IMR-90 (cell line): ENCODE measurements at regions not wholly inside any gene's neighbourhood (a gene's known extent, or its start where the extent isn't known, plus 50 kb on each side); places are given as distances from the start of the nearest gene placed in this dataset.

Experiments used
- ATAC-seq: fragments of 200-7000 bp; cut with Tn5 transposase; 2 replicates; pipeline ENCODE4 v1.9.1; 2020; ENCODE audit warnings: low read depth, mild to moderate bottlenecking, moderate library complexity
- BruUV-seq: library from RNA; stranded (reverse); fragments of 400-500 nt; replicated peaks from 2 replicates; lab custom pipeline; 2021; lab: Mats Ljungman, UMichigan
- CTCF ChIA-PET: fragments of 300-600 bp; formaldehyde crosslinking; extraction: SDS; loops from one replicate; lab custom pipeline; 2021; ENCODE audit warnings: antibody characterized with exemption; lab: Yijun Ruan, JAX
- POLR2A ChIA-PET: fragments of 300-600 bp; sonication (Branson Sonifier 250); formaldehyde crosslinking; loops from one replicate; lab custom pipeline; 2022; ENCODE audit warnings: antibody characterized with exemption; ENCODE audit not compliant: unreplicated experiment; lab: Charles Lee
- DNase-seq: peaks from one replicate; pipeline ENCODE4 v3.0.0; 2013
- H2AFZ ChIP-seq: replicated peaks from 2 replicates; pipeline ENCODE3; 2013; ENCODE audit warnings: low read length, mild to moderate bottlenecking; ENCODE audit not compliant: poor library complexity
- H2AK5ac ChIP-seq: 2 replicates; pipeline ENCODE4 v1.6.1; 2013; ENCODE audit warnings: low read depth, low read length, inconsistent platforms
- H2AK9ac ChIP-seq: replicated peaks from 2 replicates; pipeline ENCODE3; 2013; ENCODE audit warnings: mild to moderate bottlenecking, low read depth, low read length, moderate library complexity; ENCODE audit not compliant: poor library complexity
- H2BK120ac ChIP-seq: 2 replicates; pipeline ENCODE4 v1.6.1; 2013; ENCODE audit warnings: low read depth, low read length, inconsistent platforms
- H2BK15ac ChIP-seq: 3 replicates; pipeline ENCODE4 v1.6.1; 2013; ENCODE audit warnings: low read depth, low read length, inconsistent platforms
- H2BK20ac ChIP-seq: 2 replicates; pipeline ENCODE4 v1.6.1; 2013; ENCODE audit warnings: low read depth, mild to moderate bottlenecking, inconsistent platforms, low read length, moderate library complexity
- H2BK5ac ChIP-seq: 2 replicates; pipeline ENCODE4 v1.6.1; 2013; ENCODE audit warnings: mild to moderate bottlenecking, low read depth, low read length, inconsistent platforms; ENCODE audit not compliant: poor library complexity, severe bottlenecking
- H3K14ac ChIP-seq: replicated peaks from 2 replicates; pipeline ENCODE4 v1.6.1; 2013; ENCODE audit warnings: low read depth, low read length, inconsistent platforms
- H3K18ac ChIP-seq: 2 replicates; pipeline ENCODE4 v1.6.1; 2013; ENCODE audit warnings: low read depth, low read length, control low read depth
- H3K23ac ChIP-seq: 2 replicates; pipeline ENCODE4 v1.6.1; 2013; ENCODE audit warnings: low read depth, low read length, inconsistent platforms
- H3K27ac ChIP-seq: 2 replicates; pipeline ENCODE4 v1.5.1; 2013; ENCODE audit warnings: mild to moderate bottlenecking, control low read depth, low read length; ENCODE audit not compliant: insufficient read depth
- H3K27me3 ChIP-seq: 2 replicates; pipeline ENCODE4 v1.6.1; 2013; ENCODE audit warnings: low read length; ENCODE audit not compliant: control insufficient read depth, insufficient read depth
- H3K36me3 ChIP-seq: 2 replicates; pipeline ENCODE4 v1.6.1; 2013; ENCODE audit warnings: low read length, mixed read lengths; ENCODE audit not compliant: control insufficient read depth, insufficient read depth
- H3K4ac ChIP-seq: 2 replicates; pipeline ENCODE4 v1.6.1; 2013; ENCODE audit warnings: low read depth, low read length, inconsistent platforms
- H3K4me1 ChIP-seq: 2 replicates; pipeline ENCODE4 v1.6.1; 2013; ENCODE audit warnings: low read length, mixed read lengths; ENCODE audit not compliant: control insufficient read depth, insufficient read depth
- H3K4me2 ChIP-seq: 2 replicates; pipeline ENCODE4 v1.6.1; 2013; ENCODE audit warnings: low read depth, mild to moderate bottlenecking, control low read depth, low read length, moderate library complexity
- H3K4me3 ChIP-seq: 2 replicates; pipeline ENCODE4 v1.5.1; 2013; ENCODE audit warnings: low read depth, mild to moderate bottlenecking, control low read depth, low read length, moderate library complexity; ENCODE audit not compliant: insufficient read depth
- H3K56ac ChIP-seq: 2 replicates; pipeline ENCODE4 v1.6.1; 2013; ENCODE audit warnings: low read length, inconsistent platforms; ENCODE audit not compliant: insufficient read depth; ENCODE audit errors: extremely low read depth
- H3K79me1 ChIP-seq, 2 experiments: 2 replicates each; pipeline ENCODE4 v1.6.1; 2013; ENCODE audit warnings: low read length in 2 of 2, inconsistent platforms in 1 of 2, low read depth in 1 of 2
- H3K9ac ChIP-seq: 2 replicates; pipeline ENCODE4 v1.6.1; 2013; ENCODE audit warnings: low read depth, low read length, control low read depth
- H3K9me1 ChIP-seq: 2 replicates; pipeline ENCODE4 v1.6.1; 2013; ENCODE audit warnings: low read length, inconsistent platforms; ENCODE audit not compliant: insufficient read depth
- H3K9me3 ChIP-seq: 2 replicates; pipeline ENCODE4 v1.6.1; 2013; ENCODE audit warnings: low read length; ENCODE audit not compliant: control insufficient read depth, insufficient read depth
- H4K20me1 ChIP-seq: 2 replicates; pipeline ENCODE4 v1.6.1; 2013; ENCODE audit warnings: low read length, inconsistent platforms; ENCODE audit not compliant: insufficient read depth
- H4K5ac ChIP-seq: 2 replicates; pipeline ENCODE4 v1.6.1; 2013; ENCODE audit warnings: mild to moderate bottlenecking, low read depth, low read length, control low read depth
- H4K8ac ChIP-seq, 2 experiments: 2 replicates each; pipeline ENCODE4 v1.6.1; 2013; ENCODE audit warnings: low read depth in 2 of 2, low read length in 2 of 2, control low read depth in 1 of 2, inconsistent platforms in 1 of 2
- H4K91ac ChIP-seq: 2 replicates; pipeline ENCODE4 v1.6.1; 2013; ENCODE audit warnings: low read depth, low read length, inconsistent platforms; ENCODE audit not compliant: insufficient read depth
- CEBPB ChIP-seq: IDR thresholded peaks from 2 replicates; pipeline ENCODE4 v1.6.1; 2012; ENCODE audit warnings: low read depth, low read length, improper control_type of control experiment
- CHD1 ChIP-seq: IDR thresholded peaks from 2 replicates; pipeline ENCODE4 v1.6.1; 2012; ENCODE audit warnings: low read depth, low read length, improper control_type of control experiment
- ELK1 ChIP-seq: fragments of 150-350 bp; IDR thresholded peaks from 2 replicates; pipeline ENCODE4 v1.6.1; 2016; ENCODE audit warnings: low read depth, mild to moderate bottlenecking, low read length, moderate library complexity, borderline replicate concordance
- FOS ChIP-seq: fragments of 150-350 bp; IDR thresholded peaks from 2 replicates; pipeline ENCODE4 v1.6.1; 2016; ENCODE audit warnings: low read depth, low read length
- MAFK ChIP-seq: IDR thresholded peaks from 2 replicates; pipeline ENCODE4 v1.6.1; 2012; ENCODE audit warnings: low read depth, low read length, improper control_type of control experiment
- NFE2L2 ChIP-seq: fragments of 150-350 bp; IDR thresholded peaks from 2 replicates; pipeline ENCODE4 v1.6.1; 2016; ENCODE audit warnings: low read depth, mild to moderate bottlenecking, low read length
- RAD21 ChIP-seq: IDR thresholded peaks from 2 replicates; pipeline ENCODE4 v1.6.1; 2012; ENCODE audit warnings: low read length, improper control_type of control experiment
- RCOR1 ChIP-seq: IDR thresholded peaks from 2 replicates; pipeline ENCODE4 v1.6.1; 2012; ENCODE audit warnings: mild to moderate bottlenecking, low read length, improper control_type of control experiment; ENCODE audit not compliant: insufficient replicate concordance
- RFX5 ChIP-seq: IDR thresholded peaks from 2 replicates; pipeline ENCODE4 v1.8.0; 2012; ENCODE audit warnings: low read depth, mild to moderate bottlenecking, low read length, moderate library complexity
- SMC3 ChIP-seq: fragments of 150-350 bp; IDR thresholded peaks from 2 replicates; pipeline ENCODE4 v1.6.1; 2016; ENCODE audit warnings: low read depth, mild to moderate bottlenecking, antibody characterized with exemption, low read length, moderate library complexity
- WGBS, 2 experiments: methylation state at CpG; one replicate each; pipeline versions ENCODE4 v1.1.5 to v1.1.7; 2013; ENCODE audit warnings: missing lambda C conversion rate in 2 of 2; ENCODE audit not compliant: insufficient read length in 1 of 2; ENCODE audit errors: extremely low coverage in 2 of 2; 5-methylcytosine and 5-hydroxymethylcytosine counted together
- dilution Hi-C: fragments of 300-500 bp; cut with HindIII; formaldehyde crosslinking; loops from one replicate; pipeline ENCODE4 v1.14.3; 2018; ENCODE audit warnings: low sequenced_read_pairs; ENCODE audit not compliant: unreplicated experiment
- in situ Hi-C: fragments of 300-500 bp; cut with MboI; formaldehyde crosslinking; loops from 3 replicates; pipeline ENCODE4 v1.14.3; 2019; ENCODE audit warnings: low sequenced_read_pairs, inconsistent platforms, mixed read lengths
- intact Hi-C: fragments of 100-400 bp; cut with micrococcal nuclease; formaldehyde crosslinking; loops from 2 replicates; pipeline ENCODE4 v1.10.0; 2022
- TF ChIP-seq, protein P1 (sequence below): fragments of 150-350 bp; IDR thresholded peaks from 2 replicates; pipeline ENCODE4 v1.6.1; 2017; ENCODE audit warnings: mild to moderate bottlenecking, antibody characterized with exemption, low read length, low read depth

- no peak overlapping the region for H3K14ac ChIP-seq
- no peak overlapping the region for H3K27ac ChIP-seq
- no peak for ATAC-seq
- H3K9me3 ChIP-seq: no peaks in the 10 kb centered on the region
- no peak for TF ChIP-seq RCOR1
- TF ChIP-seq SMC3: no peak
- no peak for TF ChIP-seq RAD21
- TF ChIP-seq FOS: no peak
- TF ChIP-seq MAFK: no peak
- no peak for TF ChIP-seq ELK1
- no peak for TF ChIP-seq CEBPB
- TF ChIP-seq NFE2L2: no peak
- TF ChIP-seq, protein P1, sequence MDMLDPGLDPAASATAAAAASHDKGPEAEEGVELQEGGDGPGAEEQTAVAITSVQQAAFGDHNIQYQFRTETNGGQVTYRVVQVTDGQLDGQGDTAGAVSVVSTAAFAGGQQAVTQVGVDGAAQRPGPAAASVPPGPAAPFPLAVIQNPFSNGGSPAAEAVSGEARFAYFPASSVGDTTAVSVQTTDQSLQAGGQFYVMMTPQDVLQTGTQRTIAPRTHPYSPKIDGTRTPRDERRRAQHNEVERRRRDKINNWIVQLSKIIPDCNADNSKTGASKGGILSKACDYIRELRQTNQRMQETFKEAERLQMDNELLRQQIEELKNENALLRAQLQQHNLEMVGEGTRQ: no peak
- no peak for TF ChIP-seq RFX5
- TF ChIP-seq CHD1: no peak
- H3K4me3 ChIP-seq: no peak overlapping the region
- H2BK20ac ChIP-seq: no peak overlapping the region
- no peak overlapping the region for H3K18ac ChIP-seq
- no TSS peak for BruUV-seq
- H2BK120ac ChIP-seq: no peak overlapping the region
- no peak overlapping the region for H4K91ac ChIP-seq
- POLR2A ChIA-PET: no interaction called here
- in situ Hi-C loops (no loop called here), intact Hi-C loops (no loop called here), dilution Hi-C loops (no loop called here)
- no peaks in the 10 kb centered on the region for H3K4me1 ChIP-seq
- no peak overlapping the region for H2AK9ac ChIP-seq
- no peak overlapping the region for H3K23ac ChIP-seq
- H3K27me3 ChIP-seq: no peaks in the 10 kb centered on the region
- no peak overlapping the region for H4K8ac ChIP-seq
- no peak overlapping the region for H4K5ac ChIP-seq
- no peak overlapping the region for H3K56ac ChIP-seq
- no peak overlapping the region for H2AK5ac ChIP-seq
- CTCF ChIA-PET: no interaction called here
- no peak overlapping the region for H2AFZ ChIP-seq
- H3K4me2 ChIP-seq: no peak overlapping the region
- no peak overlapping the region for H3K9ac ChIP-seq
- H2BK5ac ChIP-seq: no peak overlapping the region
- no peak for DNase-seq
- H3K9me1 ChIP-seq: no peaks in the 10 kb centered on the region
- H4K20me1 ChIP-seq: no peaks in the 10 kb centered on the region
- no peaks in the 10 kb centered on the region for H3K36me3 ChIP-seq
- no peak overlapping the region for H3K4ac ChIP-seq
- WGBS, 2 experiments: no CpG with 5 or more reads among the region's 4 CpGs
- no peak overlapping the region for H2BK15ac ChIP-seq
- no peaks in the 10 kb centered on the region for H3K79me1 ChIP-seq
These were observed 246.0 kb downstream of the HAPSTR1 start for GRCh38 chr16:9337308-9338032.
